ENCODE measurements at regions not wholly inside any gene's neighbourhood (a gene's known extent, or its start where the extent isn't known, plus 50 kb on each side); places are given as distances from the start of the nearest gene placed in this dataset.
A peak's percentile ranks its signal among the peaks of the same experiment; 100 is the strongest.

DNA sequence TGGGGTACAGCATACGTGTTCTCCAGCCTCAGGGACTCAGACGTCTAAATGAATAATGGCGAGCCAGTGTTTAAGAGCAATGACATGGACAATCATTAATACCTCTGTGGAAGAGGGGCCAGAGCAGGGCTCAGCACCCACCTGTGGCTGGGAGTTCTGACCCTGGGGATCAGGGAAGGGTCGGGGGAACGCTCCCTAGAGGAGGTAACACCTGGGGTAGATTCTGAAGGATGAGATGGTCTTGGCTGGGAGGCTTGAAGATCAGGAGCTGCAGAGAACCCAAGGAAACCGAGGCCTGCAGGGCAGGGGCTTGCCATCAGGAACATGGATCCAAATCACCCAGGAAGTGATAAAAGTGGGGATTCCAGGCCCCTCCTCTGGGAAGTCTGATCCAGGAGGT lies 138.2 kb upstream of the RUNX3 start:
- 97% methylated on average over 6 of the region's 6 CpGs for WGBS (ENCODE audit: insufficient coverage)
- peaks cover 0 to 9% (median 0%) of the 10 kb centered on the region in 3 donors for H3K9me3 ChIP-seq (ENCODE audit: control extremely low read depth in 1 of 3, control insufficient read depth in 2 of 3, insufficient read depth in 1 of 3, low read length in 2 of 3)
- H3K4me1 ChIP-seq (ENCODE audit: control insufficient read depth in 2 of 2, insufficient read depth in 2 of 2, low read length in 2 of 2), result no peaks in the 10 kb centered on the region
- intact Hi-C loops (cut with micrococcal nuclease), result no loop called here
- ChIA-PET CTCF (interaction anchor here (1.5 kb wide), 1 partner anchor 33 kb away, joined by 7 read pairs; no protein-coding TSS in a partner anchor), POLR2A (no interaction called here)
- no peak overlapping the region for H3K4me2 ChIP-seq (replicated peaks; ENCODE audit: low read depth, low read length, poor library complexity, severe bottlenecking)
- no peak overlapping the region for H3K27ac ChIP-seq (ENCODE audit: low read length in 2 of 2)
- peaks cover 10% of the 10 kb centered on the region for H3K4me1 Mint-ChIP-seq
- no peak overlapping the region for H3K4me3 Mint-ChIP-seq
- no peak for ATAC-seq (ENCODE audit: low read depth)
- no peak overlapping the region for H3K27ac Mint-ChIP-seq
- H3K4me3 ChIP-seq (ENCODE audit: control extremely low read depth in 1 of 5, extremely low read depth in 1 of 5, insufficient read depth in 1 of 5, low read depth in 2 of 5, low read length in 4 of 5), result no peak overlapping the region
- H3K27me3 ChIP-seq (replicated peaks in 1 of 4; ENCODE audit: control extremely low read depth in 1 of 4, control insufficient read depth in 3 of 4, insufficient read depth in 4 of 4, low read length in 3 of 4), result no peaks in the 10 kb centered on the region
- H3K27me3 Mint-ChIP-seq, result no peaks in the 10 kb centered on the region
- TF ChIP-seq, protein P1, sequence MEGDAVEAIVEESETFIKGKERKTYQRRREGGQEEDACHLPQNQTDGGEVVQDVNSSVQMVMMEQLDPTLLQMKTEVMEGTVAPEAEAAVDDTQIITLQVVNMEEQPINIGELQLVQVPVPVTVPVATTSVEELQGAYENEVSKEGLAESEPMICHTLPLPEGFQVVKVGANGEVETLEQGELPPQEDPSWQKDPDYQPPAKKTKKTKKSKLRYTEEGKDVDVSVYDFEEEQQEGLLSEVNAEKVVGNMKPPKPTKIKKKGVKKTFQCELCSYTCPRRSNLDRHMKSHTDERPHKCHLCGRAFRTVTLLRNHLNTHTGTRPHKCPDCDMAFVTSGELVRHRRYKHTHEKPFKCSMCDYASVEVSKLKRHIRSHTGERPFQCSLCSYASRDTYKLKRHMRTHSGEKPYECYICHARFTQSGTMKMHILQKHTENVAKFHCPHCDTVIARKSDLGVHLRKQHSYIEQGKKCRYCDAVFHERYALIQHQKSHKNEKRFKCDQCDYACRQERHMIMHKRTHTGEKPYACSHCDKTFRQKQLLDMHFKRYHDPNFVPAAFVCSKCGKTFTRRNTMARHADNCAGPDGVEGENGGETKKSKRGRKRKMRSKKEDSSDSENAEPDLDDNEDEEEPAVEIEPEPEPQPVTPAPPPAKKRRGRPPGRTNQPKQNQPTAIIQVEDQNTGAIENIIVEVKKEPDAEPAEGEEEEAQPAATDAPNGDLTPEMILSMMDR (IDR thresholded peaks at IDR 0.05), result no peak
- TF ChIP-seq EZH2 (IDR thresholded peaks at IDR 0.05; ENCODE audit: borderline replicate concordance, insufficient read depth, low read depth, low read length, poor library complexity, severe bottlenecking), result no peak
- H4K20me1 ChIP-seq (ENCODE audit: control insufficient read depth, insufficient read depth, low read length, poor library complexity, severe bottlenecking), result no peaks in the 10 kb centered on the region
- no peaks in the 10 kb centered on the region for H3K9me3 Mint-ChIP-seq (ENCODE audit: insufficient read depth)
- H3K36me3 ChIP-seq (replicated peaks in 1 of 2; ENCODE audit: control extremely low read depth in 1 of 2, control insufficient read depth in 1 of 2, extremely low read depth in 1 of 2, insufficient read depth in 2 of 2, low read length in 1 of 2), result no peaks in the 10 kb centered on the region
- H3K9ac ChIP-seq (ENCODE audit: low read length), result no peak overlapping the region
- no peak overlapping the region for H2AFZ ChIP-seq (ENCODE audit: insufficient read depth, low read depth, low read length, poor library complexity, severe bottlenecking)
- DNase-seq, result no peak
- H3K79me2 ChIP-seq (ENCODE audit: control insufficient read depth, insufficient read depth, low read length), result no peaks in the 10 kb centered on the region

DNA sequence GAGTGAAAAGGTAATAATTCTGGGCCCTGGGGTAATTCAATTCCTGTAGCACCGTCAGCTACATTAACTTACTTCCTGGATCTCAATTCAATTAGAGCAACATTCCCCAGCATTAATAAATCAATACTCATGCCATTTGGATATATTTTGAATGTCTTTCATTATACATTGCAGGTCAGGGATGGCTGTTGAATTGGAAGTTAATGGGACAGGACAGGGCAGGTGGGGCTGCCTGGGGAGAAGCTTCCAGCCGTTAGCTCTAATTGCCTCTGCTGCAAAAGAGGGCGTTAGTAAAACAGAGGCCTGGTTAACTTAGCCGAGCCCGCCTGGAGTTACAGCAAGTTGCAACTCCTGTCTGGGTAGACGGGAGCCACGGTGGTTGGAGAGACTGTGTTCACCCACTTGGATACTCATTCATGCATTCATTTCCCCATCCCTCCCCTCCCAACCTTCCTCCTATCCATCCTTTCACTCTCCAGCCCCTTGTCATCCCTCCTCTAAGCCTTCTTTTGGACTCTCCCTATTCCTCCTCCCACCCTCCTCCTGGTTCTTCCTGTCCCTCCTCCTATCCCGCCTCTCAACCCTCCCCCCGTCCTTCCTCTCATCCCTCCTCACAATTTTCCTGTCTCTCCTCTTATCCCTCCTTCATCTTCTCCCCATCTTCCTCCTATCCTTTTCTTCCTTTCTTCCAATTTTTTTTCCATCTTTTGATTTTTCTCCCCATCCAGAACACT lies 137.6 kb upstream of the RUNX3 start:
- no peaks in the 10 kb centered on the region for H3K36me3 ChIP-seq (replicated peaks in 1 of 2; ENCODE audit: control extremely low read depth in 1 of 2, control insufficient read depth in 1 of 2, extremely low read depth in 1 of 2, insufficient read depth in 2 of 2, low read length in 1 of 2)
- DNase-seq, result no peak
- no peaks in the 10 kb centered on the region for H3K79me2 ChIP-seq (ENCODE audit: control insufficient read depth, insufficient read depth, low read length)
- H3K9ac ChIP-seq (ENCODE audit: low read length), result no peak overlapping the region
- POLR2A ChIA-PET, result interaction anchor here (0.6 kb wide), 2 partner anchors 25 to 369 kb away, joined by 4 to 7 read pairs; no protein-coding TSS in a partner anchor
- 89% methylated on average over 8 of the region's 9 CpGs for WGBS (ENCODE audit: insufficient coverage)
- no peak overlapping the region for H2AFZ ChIP-seq (ENCODE audit: insufficient read depth, low read depth, low read length, poor library complexity, severe bottlenecking)
- H3K27me3 ChIP-seq (replicated peaks in 1 of 4; ENCODE audit: control extremely low read depth in 1 of 4, control insufficient read depth in 3 of 4, insufficient read depth in 4 of 4, low read length in 3 of 4), result no peaks in the 10 kb centered on the region
- H3K9me3 Mint-ChIP-seq (ENCODE audit: insufficient read depth), result no peaks in the 10 kb centered on the region
- H3K27ac ChIP-seq (ENCODE audit: low read length in 2 of 2), result no peak overlapping the region
- H3K4me3 ChIP-seq (ENCODE audit: control extremely low read depth in 1 of 5, extremely low read depth in 1 of 5, insufficient read depth in 1 of 5, low read depth in 2 of 5, low read length in 4 of 5), result no peak overlapping the region
- TF ChIP-seq EZH2 (IDR thresholded peaks at IDR 0.05; ENCODE audit: borderline replicate concordance, insufficient read depth, low read depth, low read length, poor library complexity, severe bottlenecking), result no peak
- TF ChIP-seq, protein P1 (IDR thresholded peaks at IDR 0.05), result no peak
- no peaks in the 10 kb centered on the region for H3K4me1 ChIP-seq (ENCODE audit: control insufficient read depth in 2 of 2, insufficient read depth in 2 of 2, low read length in 2 of 2)
- intact Hi-C loops (cut with micrococcal nuclease), result no loop called here
- no peaks in the 10 kb centered on the region for H3K27me3 Mint-ChIP-seq
- H3K4me1 Mint-ChIP-seq, result peaks cover 10% of the 10 kb centered on the region
- H3K9me3 ChIP-seq (ENCODE audit: control extremely low read depth in 1 of 3, control insufficient read depth in 2 of 3, insufficient read depth in 1 of 3, low read length in 2 of 3), result peaks cover 0 to 9% (median 0%) of the 10 kb centered on the region in 3 donors
- CTCF ChIA-PET, result interaction anchor here (1.5 kb wide), 1 partner anchor 34 kb away, joined by 7 read pairs; no protein-coding TSS in a partner anchor
- no peak for ATAC-seq (ENCODE audit: low read depth)
- no peaks in the 10 kb centered on the region for H4K20me1 ChIP-seq (ENCODE audit: control insufficient read depth, insufficient read depth, low read length, poor library complexity, severe bottlenecking)
- H3K4me2 ChIP-seq (replicated peaks; ENCODE audit: low read depth, low read length, poor library complexity, severe bottlenecking), result no peak overlapping the region
- H3K4me3 Mint-ChIP-seq, result no peak overlapping the region
- peak overlapping the region; percentile 37 for H3K27ac Mint-ChIP-seq
